Right atrium auricular region (tissue), 2 donors: ENCODE measurements at regions not wholly inside any gene's neighbourhood (a gene's known extent, or its start where the extent isn't known, plus 50 kb on each side); places are given as distances from the start of the nearest gene placed in this dataset.
A peak's percentile ranks its signal among the peaks of the same experiment; 100 is the strongest.

Source experiments
- DNase-seq: peaks from one replicate; pipeline ENCODE4 v3.0.0-alpha.2; 2019; ENCODE audit warnings: low spot score
- H3K27ac ChIP-seq, 2 donors: fragments of 200-600 bp; sonication (generic); 1 replicate in 1 of 2; 2 replicates in 1 of 2; pipeline ENCODE4 v1.5.1; 2016 to 2019
- H3K27me3 ChIP-seq, 2 donors: fragments of 200-600 bp; sonication (generic); one replicate each; pipeline versions ENCODE4 v1.5.1 to v1.6.0; 2017 to 2019
- H3K36me3 ChIP-seq: fragments of 200-600 bp; sonication (generic); one replicate; pipeline ENCODE4 v1.5.1; 2016
- H3K4me1 ChIP-seq, 2 donors: fragments of 200-600 bp; sonication (generic); one replicate each; pipeline versions ENCODE4 v1.5.1 to v1.6.0; 2017 to 2019
- H3K4me3 ChIP-seq, 2 donors: fragments of 200-600 bp; sonication (generic); 1 replicate in 1 of 2; 2 replicates in 1 of 2; pipeline ENCODE4 v1.5.1; 2017 to 2019; ENCODE audit warnings: mild to moderate bottlenecking in 1 of 2, moderate library complexity in 1 of 2
- H3K9me3 ChIP-seq, 2 donors: fragments of 200-600 bp; sonication (generic); one replicate each; pipeline ENCODE4 v1.5.1; 2019
- TF ChIP-seq, protein P1 (sequence below), 2 donors: fragments of 200-600 bp; sonication (generic); IDR thresholded peaks; one replicate each; pipeline ENCODE4 v1.5.1; 2019; ENCODE audit warnings: antibody characterized with exemption in 2 of 2

DNA sequence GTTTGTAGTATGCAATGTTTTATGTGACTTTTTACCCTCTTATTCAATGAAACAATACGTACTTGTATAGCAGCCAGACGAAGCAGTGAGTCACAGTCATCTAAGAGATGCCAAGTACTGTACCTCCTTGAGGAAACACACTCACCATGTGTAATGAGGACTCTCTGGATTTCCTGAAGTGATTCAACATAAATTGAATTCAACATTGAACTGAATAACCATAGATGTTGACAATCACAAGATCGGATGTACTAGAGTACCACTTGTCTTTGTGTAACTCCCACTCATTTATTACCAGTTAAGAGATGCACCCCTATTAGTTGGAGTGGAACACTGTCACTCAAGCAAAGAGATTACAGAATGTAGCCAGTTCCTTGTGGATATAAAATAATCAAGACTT is 175.2 kb upstream of the HMGA2 start:
- Histone ChIP-seq H3K36me3 (no peaks in the 10 kb centered on the region), H3K27me3 (no peaks in the 10 kb centered on the region), H3K4me3 (no peak overlapping the region), H3K9me3 (no peaks in the 10 kb centered on the region), H3K27ac (peak overlapping the region in 1 of 2 donors; percentile 50), H3K4me1 (no peaks in the 10 kb centered on the region)
- TF ChIP-seq, protein P1, sequence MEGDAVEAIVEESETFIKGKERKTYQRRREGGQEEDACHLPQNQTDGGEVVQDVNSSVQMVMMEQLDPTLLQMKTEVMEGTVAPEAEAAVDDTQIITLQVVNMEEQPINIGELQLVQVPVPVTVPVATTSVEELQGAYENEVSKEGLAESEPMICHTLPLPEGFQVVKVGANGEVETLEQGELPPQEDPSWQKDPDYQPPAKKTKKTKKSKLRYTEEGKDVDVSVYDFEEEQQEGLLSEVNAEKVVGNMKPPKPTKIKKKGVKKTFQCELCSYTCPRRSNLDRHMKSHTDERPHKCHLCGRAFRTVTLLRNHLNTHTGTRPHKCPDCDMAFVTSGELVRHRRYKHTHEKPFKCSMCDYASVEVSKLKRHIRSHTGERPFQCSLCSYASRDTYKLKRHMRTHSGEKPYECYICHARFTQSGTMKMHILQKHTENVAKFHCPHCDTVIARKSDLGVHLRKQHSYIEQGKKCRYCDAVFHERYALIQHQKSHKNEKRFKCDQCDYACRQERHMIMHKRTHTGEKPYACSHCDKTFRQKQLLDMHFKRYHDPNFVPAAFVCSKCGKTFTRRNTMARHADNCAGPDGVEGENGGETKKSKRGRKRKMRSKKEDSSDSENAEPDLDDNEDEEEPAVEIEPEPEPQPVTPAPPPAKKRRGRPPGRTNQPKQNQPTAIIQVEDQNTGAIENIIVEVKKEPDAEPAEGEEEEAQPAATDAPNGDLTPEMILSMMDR (IDR thresholded peaks at IDR 0.05): no peak
- no peak for DNase-seq

DNA sequence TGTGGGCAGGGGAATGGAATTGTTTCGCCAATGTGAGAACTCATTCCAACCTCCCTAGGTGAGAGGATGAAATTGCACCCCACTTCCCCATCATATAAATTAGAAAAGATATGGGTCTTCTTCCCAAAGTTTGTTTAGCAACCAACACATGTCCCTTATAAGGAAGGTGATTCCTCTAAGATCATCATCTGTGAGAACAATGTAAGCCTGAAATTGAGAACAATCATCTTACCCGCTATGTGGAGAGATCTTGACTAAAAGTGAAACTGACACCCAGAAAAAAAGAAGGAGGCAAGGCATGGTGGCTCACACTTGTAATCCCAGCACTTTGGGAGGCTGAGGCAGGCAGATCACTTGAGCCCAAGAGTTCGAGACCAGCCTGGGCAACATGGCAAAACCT is 173.2 kb upstream of the HMGA2 start:
- no peak overlapping the region for H3K27ac ChIP-seq
- H3K36me3 ChIP-seq: no peaks in the 10 kb centered on the region
- H3K4me3 ChIP-seq: no peak overlapping the region
- no peaks in the 10 kb centered on the region for H3K27me3 ChIP-seq
- TF ChIP-seq, protein P1 (IDR thresholded peaks at IDR 0.05): no peak
- no peaks in the 10 kb centered on the region for H3K9me3 ChIP-seq
- no peak for DNase-seq
- no peaks in the 10 kb centered on the region for H3K4me1 ChIP-seq

DNA sequence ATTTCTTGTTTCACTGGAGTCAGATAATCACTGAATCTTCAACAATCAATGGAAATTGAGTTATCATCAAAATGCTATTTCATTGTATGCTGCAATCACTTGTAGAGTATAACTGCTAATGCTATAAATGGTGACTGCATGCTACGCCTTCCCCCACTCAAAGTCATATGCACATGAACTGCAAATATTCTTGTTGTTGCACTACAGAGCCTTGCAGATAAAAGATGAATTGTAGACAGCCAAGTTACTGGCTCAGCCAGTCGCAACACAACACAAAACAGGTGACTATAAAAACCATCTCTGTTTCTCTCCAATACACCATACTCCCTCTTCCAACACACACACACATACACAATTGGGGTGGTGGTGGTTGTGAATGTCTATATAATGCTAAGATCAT is 171.0 kb upstream of the HMGA2 start:
- H3K36me3 ChIP-seq: no peaks in the 10 kb centered on the region
- H3K9me3 ChIP-seq: no peaks in the 10 kb centered on the region
- H3K27me3 ChIP-seq: no peaks in the 10 kb centered on the region
- no peak for DNase-seq
- no peaks in the 10 kb centered on the region for H3K4me1 ChIP-seq
- no peak overlapping the region for H3K27ac ChIP-seq
- TF ChIP-seq, protein P1 (IDR thresholded peaks at IDR 0.05): no peak
- no peak overlapping the region for H3K4me3 ChIP-seq

DNA sequence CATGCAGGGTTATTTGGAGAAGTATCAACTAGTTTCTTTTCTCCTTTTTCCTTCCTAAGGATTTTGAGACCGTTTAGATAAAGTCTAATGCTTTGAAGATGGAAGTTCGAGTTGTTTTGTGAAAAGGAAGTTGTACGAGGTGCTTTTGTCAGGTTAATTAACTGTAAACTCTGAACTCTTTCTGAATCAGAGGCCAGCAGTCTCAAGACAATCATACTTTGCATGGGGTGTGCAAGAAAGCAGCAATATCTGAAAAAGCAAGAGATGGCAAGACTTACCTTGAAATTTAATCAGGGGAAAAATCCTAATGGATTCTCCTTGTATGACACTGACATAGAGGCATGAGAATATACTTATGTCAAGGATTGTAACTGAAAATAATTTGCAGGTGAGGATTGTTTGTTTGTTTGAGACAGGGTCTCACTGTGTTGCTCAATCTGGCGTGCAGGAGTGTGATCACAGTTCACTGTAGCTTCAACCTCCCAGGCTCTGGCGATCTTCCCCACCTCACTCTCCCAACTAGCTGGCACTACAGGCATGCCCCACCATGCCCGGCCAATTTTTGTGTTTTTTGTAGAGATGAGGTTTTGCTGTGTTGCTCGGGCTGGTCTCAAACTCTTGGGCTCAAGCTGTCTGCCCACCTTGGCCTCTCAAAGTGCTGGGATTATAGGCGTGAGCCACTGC is 170.2 kb upstream of the HMGA2 start:
- H3K4me1 ChIP-seq: no peaks in the 10 kb centered on the region
- no peaks in the 10 kb centered on the region for H3K27me3 ChIP-seq
- H3K36me3 ChIP-seq: no peaks in the 10 kb centered on the region
- H3K9me3 ChIP-seq: no peaks in the 10 kb centered on the region
- DNase-seq: no peak
- TF ChIP-seq, protein P1 (IDR thresholded peaks at IDR 0.05): no peak
- H3K4me3 ChIP-seq: no peak overlapping the region
- H3K27ac ChIP-seq: no peak overlapping the region

DNA sequence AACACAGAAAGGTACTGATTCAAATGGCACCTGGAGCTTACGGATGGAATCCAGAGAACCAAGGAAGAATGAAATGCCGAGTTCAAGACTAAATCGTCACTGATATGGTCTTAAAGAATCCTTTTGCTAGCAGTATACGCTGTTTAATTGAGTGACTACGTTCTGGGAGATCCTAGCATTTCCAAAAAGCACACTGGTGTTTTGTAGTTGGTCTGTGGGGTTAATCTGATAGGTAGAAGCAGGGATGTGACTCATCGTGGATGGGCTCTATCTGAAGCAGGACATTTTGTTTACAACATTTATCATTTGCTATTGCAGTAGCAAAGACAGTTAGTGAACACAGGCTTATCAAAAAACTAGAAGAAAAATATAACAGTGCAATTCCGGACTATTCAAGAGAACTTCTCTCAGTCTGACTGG is 169.2 kb upstream of the HMGA2 start:
- H3K9me3 ChIP-seq: no peaks in the 10 kb centered on the region

More for the DNA sequence above, 169.2 kb upstream of the HMGA2 start:
- Histone ChIP-seq H3K4me1 (no peaks in the 10 kb centered on the region), H3K4me3 (no peak overlapping the region), H3K36me3 (no peaks in the 10 kb centered on the region), H3K27me3 (no peaks in the 10 kb centered on the region), H3K27ac (no peak overlapping the region)
- no peak for DNase-seq
- TF ChIP-seq, protein P1 (IDR thresholded peaks at IDR 0.05): no peak
